HG03575 (cell line): ENCODE measurements at regions not wholly inside any gene's neighbourhood (a gene's known extent, or its start where the extent isn't known, plus 50 kb on each side); places are given as distances from the start of the nearest gene placed in this dataset.

Source experiments
- ATAC-seq: cut with Tn5 transposase; IDR thresholded peaks from one replicate; pipeline ENCODE4 v1.9.1; 2021; ENCODE audit not compliant: unreplicated experiment, insufficient number of reproducible peaks, low FRiP score; ENCODE audit errors: extremely low read depth

- ATAC-seq = no peak
These were observed 112.1 kb upstream of the AGBL1 start for GRCh38 chr15:85967553-85967952.

DNA sequence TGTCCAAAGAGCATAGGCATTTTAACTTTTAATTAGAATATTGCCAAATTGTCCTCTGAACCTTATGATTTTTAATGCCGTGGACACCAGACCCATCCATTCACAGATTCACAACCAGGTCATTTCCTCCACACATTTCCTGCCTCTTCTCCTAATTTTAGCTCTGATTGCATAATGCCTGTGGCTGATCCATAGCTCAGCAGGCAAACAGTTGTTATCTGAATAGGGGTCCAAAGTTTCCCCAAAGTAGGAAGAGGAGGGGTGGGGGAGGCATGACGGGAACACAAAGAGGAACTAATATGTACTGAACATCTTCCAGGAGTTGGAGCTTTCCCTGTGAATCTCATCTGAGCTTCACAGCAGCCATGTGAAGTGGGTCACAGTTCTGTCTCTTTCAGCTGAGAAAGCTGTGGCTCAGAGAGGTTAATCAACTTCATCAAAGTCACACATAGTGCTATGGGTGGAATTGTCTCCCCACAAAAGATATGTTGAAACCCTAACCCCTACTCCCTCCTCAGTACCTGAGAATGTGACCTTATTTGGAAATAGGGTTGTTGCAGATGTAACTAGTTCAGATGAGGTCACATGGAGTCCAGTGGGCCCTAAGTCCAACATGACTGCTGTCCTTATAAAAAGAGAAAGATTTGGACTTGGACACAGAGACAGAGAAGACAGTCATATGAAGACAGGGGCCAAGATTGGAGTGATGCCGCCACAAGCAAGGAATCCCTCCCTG, 106.7 kb upstream of the AGBL1 start:
- ATAC-seq = no peak

- no peak for ATAC-seq
These were observed 105.9 kb upstream of the AGBL1 start for GRCh38 chr15:85973584-85974347.

- no peak for ATAC-seq
These were observed 105.3 kb upstream of the AGBL1 start for GRCh38 chr15:85974348-85974705.

DNA sequence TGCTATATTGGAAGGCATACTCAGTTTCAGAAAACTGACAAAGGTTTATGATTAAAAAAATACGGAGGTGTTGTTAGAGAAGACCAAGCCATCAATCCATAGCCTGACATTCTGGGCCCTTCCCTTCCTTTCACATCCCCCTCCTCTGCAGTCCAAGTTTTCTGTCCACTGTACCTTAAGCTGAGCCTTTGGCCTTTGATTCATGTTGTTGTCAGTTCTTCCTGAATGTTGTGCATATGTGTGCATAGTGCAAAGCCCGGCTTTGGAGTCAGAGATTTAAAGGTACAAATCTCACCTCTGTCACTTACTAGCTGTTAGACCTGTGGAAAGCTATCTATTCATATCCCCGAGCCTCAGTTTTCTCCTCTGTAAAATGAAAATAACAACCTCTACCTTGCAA, 104.9 kb upstream of the AGBL1 start:
- ATAC-seq = no peak

DNA sequence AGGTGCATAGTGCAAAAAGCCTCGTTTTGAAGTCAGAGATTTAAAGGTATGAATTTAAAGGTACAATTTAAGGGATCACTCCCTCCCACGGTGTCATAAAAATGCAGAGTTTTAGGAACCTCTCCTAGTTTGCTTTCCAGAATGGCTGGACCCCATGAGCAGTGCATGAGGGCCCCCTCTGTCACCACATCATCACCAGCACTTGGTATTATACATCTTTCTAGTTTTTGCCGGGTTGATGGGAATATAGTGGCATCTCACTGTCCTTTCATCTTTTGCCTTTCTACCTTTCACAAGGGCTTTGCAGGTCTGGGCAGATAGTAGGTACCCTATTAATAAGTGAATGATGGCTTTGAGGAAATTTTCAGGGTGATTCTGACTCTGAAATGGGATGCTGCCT, 103.6 kb upstream of the AGBL1 start:
- ATAC-seq = no peak

DNA sequence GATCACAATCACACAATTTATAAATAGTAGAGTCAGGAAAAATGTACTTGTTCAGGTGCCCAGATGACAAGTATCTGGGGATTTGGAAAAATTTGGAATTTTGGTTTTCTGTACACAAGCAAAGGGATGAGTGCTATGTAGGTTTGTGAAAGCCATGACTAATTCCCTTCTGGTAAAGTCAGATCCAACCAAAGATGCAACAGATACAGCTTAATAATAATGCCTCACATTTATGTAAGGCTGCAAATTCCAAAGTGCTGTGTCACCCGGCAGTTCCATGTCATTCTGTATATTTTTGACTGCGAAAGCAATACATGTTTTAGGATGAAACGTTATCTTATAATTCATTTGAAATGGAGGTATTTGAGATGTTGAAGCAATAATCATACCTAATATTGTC, 102.7 kb upstream of the AGBL1 start:
- ATAC-seq = no peak

DNA sequence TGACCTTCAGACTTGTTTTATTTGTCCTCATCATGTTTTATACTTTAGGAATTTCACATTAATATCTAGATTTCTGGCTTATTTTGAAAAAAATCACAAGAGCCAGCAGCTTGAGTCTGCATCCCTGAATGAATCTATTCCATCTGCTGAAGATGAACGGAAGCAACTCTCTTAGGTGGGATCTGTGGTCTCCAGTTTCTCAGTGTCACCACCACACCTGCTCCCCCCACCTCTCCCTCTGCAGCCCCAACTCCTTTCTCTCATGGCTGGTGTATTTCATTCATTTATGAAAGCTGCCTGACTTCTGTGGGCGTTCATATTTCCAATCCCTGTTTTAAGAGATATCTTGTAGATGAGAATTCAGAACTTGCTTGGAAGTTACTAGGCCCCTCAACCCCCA, 102.1 kb upstream of the AGBL1 start:
- ATAC-seq = no peak

DNA sequence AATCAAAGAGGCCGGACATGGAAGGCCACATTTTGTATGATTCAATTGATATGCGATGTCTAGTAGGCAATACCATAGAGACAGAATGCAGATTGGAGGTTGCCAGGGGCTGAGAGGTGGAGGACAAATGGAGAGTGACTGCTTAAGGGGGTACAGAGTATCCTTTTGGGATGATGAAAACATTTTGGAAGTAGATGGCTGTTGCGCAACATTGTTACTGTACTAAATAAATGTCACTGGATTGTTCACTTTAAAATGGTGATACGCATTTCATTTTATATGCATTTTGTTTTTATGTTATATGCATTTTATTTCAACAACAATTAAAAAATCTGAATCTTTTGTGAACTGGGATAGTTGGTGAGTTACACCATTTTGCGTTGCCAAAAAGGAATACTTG, 99.7 kb upstream of the AGBL1 start:
- ATAC-seq = no peak

DNA sequence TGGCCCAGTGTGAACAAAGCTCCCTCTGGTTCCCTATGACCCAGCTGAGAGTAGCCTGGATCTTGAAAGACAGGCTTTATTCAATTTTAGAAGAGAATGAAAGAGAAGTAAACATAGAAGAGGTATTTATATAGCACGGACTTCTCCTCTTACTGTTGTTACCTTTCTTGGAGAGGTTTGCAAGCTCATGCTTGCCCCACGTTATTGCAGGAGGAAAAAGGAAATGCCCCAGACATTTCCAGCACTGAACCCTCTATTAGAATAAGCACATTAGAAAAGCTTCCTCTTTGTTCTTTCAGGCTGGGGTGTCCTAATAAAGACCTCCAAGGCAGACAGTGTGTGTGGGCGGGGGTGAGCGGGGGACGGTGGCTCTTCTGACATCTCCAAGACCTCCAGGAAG, 98.7 kb upstream of the AGBL1 start:
- no peak for ATAC-seq

- ATAC-seq = no peak
These were observed 95.4 kb upstream of the AGBL1 start for GRCh38 chr15:85984241-85984640.

DNA sequence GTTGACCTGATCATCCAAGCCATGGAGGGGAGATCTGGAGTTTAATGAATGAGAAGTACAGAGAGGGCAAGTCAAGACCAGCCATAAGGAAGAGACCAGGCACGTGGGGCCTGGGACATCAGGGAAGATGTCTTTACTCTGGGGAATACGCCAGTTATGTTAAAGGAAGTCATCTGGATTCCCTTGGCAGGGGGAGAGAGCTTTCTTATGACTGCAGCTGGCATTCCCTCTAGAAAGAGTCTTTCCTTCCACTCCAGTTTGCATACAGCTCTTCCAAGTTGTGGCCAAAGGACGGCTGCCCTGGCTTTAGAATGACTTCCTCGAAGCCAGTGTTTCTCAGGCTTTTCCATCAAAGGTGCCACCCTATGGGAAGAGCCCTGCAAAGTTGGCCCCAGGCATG, 93.6 kb upstream of the AGBL1 start:
- ATAC-seq = no peak

DNA sequence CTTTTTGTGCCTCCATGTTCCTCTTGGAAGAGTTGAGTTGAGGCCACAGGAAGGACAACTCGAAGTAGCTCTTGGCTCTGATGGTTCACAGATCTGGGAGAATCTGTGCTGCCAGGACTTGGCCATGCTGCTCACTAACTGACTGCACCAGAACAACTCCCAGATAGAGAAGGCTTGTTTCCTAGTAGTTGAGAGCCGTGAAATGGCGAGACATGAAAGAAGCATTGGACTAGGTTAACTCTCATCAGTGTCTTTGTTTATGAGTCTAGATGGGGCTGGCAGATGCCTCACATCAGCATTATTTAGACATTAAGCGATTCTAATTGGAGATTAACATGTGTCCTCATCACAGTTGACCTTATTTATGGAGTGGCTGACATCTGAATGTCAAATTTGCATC, 92.9 kb upstream of the AGBL1 start:
- no peak for ATAC-seq

GRCh38 chr15:85988741-85989140, 90.9 kb upstream of the AGBL1 start:
- ATAC-seq = no peak

GRCh38 chr15:85992224-85992623, 87.4 kb upstream of the AGBL1 start:
- no peak for ATAC-seq

DNA sequence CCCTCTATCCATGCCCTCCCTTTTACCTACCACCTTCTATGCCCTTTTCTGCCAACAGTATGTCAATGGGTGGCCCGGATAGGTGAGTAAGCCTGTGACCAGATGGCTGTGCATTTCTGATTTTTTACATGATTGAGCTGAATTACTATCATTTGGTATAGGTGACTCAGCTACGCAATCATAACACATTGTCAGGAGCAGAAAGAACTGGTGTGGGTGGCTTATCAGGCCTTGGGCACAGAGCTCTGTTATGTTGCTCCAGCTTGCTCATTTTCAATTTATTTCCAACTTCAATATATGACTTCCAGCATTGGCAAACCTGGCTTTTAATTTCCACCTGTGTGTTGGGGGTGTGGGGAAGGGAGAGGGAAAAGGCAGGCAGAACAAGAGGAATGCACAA, 86.6 kb upstream of the AGBL1 start:
- no peak for ATAC-seq

DNA sequence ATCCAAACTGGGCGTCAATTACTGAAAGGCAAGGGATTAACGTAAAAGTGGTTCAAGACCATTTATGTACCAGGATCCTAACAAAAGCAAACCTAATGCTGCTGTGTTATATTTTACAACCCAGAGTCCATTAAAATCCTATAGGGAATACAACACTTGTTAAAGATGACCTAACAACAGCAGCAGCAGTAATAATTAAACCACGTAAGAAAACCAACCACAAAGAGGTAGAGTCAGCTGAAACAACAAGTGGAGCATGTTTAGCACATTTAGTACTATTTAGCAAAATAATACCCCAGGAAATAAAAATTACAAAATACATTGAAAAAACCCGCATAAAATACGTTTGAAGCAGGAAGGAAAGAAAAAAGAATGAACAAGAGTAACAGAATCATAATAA, 82.1 kb upstream of the AGBL1 start:
- ATAC-seq = no peak

- no peak for ATAC-seq
These were observed 80.0 kb upstream of the AGBL1 start for GRCh38 chr15:85999658-86000057.

GRCh38 chr15:86001200-86001599, 78.5 kb upstream of the AGBL1 start:
- ATAC-seq = no peak

GRCh38 chr15:86002444-86002843, 77.2 kb upstream of the AGBL1 start:
- no peak for ATAC-seq

DNA sequence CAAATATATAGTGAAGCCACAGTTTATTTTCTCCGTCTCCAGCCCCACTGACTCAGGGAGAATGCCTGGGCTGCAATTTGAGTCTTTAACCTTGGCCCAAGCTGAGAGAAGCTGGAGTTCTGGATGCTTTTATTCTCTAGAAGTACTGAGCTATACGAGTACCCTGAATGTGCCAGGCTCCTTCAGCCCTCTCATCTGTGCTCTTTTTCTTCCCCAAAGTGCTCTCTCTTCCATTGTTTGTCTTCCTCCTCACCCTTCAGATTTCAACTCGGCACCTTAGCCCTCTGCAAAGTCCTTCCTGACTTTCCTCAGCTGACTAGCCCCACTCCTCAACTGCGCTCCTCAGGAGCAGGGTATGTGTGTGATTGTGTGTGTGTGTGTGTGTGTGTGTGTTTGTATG, 75.6 kb upstream of the AGBL1 start:
- no peak for ATAC-seq
